ENCODE measurements at regions not wholly inside any gene's neighbourhood (a gene's known extent, or its start where the extent isn't known, plus 50 kb on each side); places are given as distances from the start of the nearest gene placed in this dataset.

DNA sequence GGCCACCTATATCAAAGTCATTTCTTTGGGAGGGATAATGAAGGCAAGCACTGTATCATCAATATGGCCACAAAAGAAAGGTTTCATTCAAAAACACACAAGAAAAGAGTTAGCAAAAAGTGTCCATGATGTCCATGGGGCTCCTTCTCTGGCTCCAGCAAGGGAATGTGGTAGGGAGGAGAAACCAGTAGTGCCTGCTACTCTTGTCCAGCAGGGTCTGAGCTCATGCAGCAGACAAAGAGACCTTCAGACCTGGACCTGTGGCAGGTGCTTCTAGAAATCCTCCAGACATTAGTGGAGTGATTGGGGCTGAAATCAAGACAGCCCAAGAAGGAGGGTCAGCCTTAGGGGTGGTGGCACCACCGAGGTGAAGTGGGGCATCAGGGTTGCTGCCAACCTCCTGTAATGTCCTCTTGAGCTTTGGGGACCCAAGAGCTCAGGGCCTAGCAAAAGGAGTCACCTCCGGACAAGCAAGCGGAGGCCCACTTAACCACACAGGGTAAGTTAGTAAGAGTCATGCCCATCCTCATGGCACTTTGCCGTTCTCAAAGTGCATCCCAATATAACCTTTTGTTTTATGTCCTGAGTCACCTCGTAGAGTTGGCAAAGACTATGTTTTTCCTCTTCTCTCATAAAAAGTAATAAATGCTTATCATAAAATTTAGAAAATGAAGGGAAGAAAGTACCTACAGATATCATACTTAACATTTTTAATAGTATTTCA, 112.6 kb upstream of the YPEL5 start:
- no peak for DNase-seq (ENCODE audit: insufficient read length, low spot score)
- TF ChIP-seq POLR2A (IDR thresholded peaks at IDR 0.05; ENCODE audit: low read depth, low read length), result no peak
- FAIRE-seq, result no peak

DNA sequence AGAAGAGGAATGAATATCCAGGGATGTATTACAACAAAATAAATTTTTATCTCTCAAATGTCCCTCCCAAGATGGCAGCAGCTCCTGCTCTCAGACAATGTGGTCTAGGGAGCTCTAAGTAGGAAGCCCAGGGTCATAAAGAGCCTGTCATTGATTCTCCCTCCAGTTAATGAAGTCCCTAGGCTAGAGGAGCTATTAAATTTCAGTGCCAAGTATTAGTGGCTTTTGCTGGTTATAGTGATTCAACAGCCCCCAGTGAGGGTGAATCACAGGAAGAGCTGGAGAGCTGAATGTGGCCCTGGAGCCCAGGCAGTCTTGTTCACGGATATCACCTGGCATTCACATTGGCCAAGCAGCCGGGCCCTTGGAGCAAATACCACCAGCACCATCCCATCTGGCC, 109.8 kb upstream of the YPEL5 start:
- FAIRE-seq (no peak), DNase-seq (ENCODE audit: insufficient read length, low spot score) (no peak)
- TF ChIP-seq POLR2A (IDR thresholded peaks at IDR 0.05; ENCODE audit: low read depth, low read length), result no peak

DNA sequence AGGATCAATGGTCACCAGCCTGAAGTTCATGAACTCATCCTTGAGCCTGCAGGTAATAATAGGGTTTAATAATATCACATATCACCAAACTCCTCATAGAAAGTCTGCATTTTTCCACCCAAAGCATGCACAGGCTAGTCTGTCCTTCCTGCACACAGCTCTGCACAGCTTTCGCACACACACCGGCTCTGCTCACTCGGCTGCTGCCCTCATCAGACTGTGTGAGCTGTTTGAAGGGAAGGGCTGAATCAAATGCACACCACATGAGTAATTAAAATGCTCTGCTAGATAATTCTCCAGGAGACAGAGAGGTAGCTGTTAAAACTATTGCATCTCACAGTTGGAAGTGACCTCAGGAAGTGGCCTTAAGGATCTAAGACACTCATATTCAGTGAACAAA, 108.4 kb upstream of the YPEL5 start:
- no peak for FAIRE-seq
- no peak for TF ChIP-seq POLR2A (IDR thresholded peaks at IDR 0.05; ENCODE audit: low read depth, low read length)
- DNase-seq (ENCODE audit: insufficient read length, low spot score), result no peak

DNA sequence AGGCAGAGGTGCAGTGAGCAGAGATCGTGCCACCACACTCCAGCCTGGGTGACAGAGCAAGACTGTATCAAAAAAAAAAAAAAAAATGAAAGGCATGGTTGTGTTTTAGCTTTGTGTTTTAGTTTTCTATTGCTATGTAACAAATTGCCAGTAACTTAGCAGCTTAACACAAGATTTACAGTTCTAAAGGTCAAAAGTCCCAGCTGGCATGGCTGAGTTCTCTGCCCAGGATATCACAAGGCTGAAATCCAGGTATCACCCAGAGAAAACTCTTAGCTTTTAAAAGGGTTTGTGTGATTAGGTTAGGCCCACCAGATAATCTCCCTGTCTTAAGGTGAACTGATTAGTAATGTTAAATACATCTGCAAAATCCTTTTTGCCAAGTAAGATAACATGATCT, 107.7 kb upstream of the YPEL5 start:
- TF ChIP-seq POLR2A (IDR thresholded peaks at IDR 0.05; ENCODE audit: low read depth, low read length), result no peak
- FAIRE-seq, result no peak
- no peak for DNase-seq (ENCODE audit: insufficient read length, low spot score)

DNA sequence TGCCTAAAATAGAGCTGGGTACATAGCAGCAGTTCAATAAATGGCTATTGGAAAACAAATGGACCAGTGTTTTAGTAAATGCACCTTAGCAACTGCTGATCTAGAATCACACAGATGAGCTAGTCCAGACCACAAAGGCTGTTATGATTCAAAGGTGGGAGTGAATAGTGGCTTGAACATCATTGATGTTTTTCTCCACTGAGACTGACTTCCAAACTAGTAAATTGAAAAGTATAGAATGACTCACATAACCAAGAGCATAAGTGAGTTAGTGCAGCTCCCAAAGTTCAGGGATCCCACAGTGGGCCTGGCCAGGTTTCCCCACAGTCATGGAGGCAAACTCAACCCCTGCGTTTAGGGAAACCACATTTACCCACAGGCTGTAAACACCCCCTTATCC, 106.7 kb upstream of the YPEL5 start:
- no peak for DNase-seq (ENCODE audit: insufficient read length, low spot score)
- no peak for FAIRE-seq
- no peak for TF ChIP-seq POLR2A (IDR thresholded peaks at IDR 0.05; ENCODE audit: low read depth, low read length)

DNA sequence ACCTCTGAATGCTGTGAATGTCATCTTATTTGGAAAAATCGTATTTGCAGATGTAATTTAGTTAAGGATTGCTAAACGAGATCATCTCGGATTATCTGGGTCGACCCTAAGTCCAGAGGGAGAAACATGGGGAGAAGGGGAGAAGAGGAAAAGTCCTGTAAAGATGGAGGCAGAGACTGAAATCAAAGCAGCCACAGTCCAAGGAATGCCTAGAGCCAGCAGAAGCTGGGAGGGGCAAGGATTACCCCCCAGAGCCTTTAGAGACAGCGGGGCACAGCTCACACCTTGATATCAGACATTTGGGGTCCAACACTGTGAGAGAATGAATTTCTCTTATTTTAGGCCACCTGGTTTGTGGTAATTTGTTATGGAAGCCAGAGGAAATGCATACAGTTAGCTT, 104.9 kb upstream of the YPEL5 start:
- FAIRE-seq (no peak), DNase-seq (ENCODE audit: insufficient read length, low spot score) (no peak)
- TF ChIP-seq POLR2A (IDR thresholded peaks at IDR 0.05; ENCODE audit: low read depth, low read length), result no peak

DNA sequence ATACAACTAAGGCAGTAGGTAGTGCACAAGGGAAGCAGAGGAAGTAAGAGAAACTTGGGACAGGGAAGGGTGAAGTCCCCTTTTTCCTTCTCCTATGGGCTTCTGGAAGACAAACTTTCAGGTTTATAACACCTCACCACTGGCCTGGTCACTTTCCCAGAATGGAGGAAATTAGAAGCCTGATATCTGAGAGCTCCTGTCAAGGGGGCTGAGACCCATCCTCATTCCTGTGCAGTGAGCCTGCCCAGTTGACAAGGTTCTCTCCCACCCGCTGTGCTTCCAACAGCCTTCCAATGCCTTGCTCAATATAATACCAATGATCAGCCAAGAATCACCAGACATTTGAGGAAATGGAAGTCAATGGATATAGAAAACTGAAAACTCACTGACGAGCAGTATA, 100.4 kb upstream of the YPEL5 start:
- FAIRE-seq (no peak), DNase-seq (ENCODE audit: insufficient read length, low spot score) (no peak)
- no peak for TF ChIP-seq POLR2A (IDR thresholded peaks at IDR 0.05; ENCODE audit: low read depth, low read length)

DNA sequence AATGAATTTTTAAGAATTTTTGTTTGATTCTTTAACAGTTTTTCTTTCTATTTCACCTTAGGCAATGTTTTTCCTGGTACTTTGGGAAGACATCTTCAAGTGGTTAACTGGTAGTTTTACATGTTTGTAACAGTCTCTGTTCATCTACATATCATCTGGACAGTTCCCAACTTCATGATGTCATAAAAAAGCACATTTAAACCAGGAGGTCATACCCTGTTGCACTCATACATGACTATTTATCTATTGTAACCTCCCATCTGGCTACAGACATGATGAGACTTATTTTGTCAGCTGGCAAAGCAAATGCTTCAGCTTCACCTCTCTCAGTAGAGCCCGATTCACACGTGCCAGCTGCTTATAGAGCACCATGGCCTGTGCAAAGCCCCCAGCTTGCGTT, 99.8 kb upstream of the YPEL5 start:
- TF ChIP-seq POLR2A (IDR thresholded peaks at IDR 0.05; ENCODE audit: low read depth, low read length), result no peak
- DNase-seq (ENCODE audit: insufficient read length, low spot score), result no peak
- FAIRE-seq, result no peak

DNA sequence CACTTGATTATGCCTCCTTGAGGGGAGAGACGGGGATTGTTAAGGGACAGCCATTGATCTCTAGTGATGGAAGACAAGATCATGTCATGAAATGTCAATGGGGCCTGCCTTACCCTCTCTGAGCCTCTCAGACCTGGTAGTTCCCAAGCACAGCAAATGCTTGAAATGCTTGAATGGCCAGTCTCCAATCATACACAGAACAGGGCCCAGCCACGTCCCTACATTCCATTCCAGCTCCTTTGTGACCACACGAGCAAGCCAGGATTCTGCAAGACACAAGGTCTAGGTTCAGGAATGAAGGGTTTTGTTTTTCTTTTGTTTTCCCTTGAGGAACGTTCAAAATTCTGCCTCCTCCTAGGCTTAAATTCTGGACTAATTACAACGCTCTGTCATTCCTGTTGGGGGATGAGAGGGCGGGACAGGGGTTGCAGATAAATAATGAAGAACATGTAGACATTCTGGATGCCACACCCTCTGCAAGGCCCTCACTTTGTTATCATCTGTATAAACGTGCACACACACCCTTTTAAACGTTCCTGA, 98.1 kb upstream of the YPEL5 start:
- FAIRE-seq (no peak), DNase-seq (ENCODE audit: insufficient read length, low spot score) (no peak)
- no peak for TF ChIP-seq POLR2A (IDR thresholded peaks at IDR 0.05; ENCODE audit: low read depth, low read length)

DNA sequence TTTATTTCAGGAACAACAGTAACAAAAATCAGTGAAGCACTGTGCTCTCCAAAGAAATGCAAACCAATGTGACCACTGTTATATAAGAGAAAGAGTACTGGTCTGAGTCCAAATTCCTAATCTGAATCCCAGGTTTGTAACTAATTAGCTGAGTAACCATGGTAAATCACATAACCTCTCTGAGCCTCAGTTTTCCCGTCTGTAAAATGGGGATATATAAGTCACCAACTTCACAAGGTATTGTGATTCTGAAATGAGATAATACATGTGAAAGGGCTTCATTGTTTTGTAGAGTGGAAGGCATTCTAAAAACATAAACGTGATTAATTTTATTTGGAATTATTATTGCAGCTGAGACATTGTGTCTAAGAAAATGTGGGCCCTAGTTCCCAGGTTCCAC, 91.3 kb upstream of the YPEL5 start:
- no peak for TF ChIP-seq POLR2A (IDR thresholded peaks at IDR 0.05; ENCODE audit: low read depth, low read length)
- DNase-seq (ENCODE audit: insufficient read length, low spot score), result no peak
- FAIRE-seq, result no peak

DNA sequence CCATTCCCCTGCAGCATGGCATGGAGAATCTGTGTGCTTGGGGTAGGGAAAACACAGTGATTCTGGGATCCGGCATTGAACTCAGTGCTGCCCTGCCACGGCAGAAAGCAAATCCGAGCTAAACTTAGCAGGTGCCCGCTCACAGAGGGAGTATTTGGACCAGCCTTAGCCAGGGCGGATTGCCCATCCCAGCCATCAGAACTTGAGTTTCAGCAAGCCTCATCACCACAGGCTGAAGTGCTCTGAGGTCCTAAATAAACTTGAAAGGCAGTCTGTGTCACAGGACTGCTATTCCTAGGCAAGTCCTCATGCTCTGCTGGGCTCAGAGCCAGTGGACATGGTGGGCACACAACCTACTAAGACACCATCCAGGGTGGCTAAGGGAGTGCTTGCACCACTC, 86.2 kb upstream of the YPEL5 start:
- DNase-seq (ENCODE audit: insufficient read length, low spot score) (no peak), FAIRE-seq (no peak)
- TF ChIP-seq POLR2A (IDR thresholded peaks at IDR 0.05; ENCODE audit: low read depth, low read length), result no peak

DNA sequence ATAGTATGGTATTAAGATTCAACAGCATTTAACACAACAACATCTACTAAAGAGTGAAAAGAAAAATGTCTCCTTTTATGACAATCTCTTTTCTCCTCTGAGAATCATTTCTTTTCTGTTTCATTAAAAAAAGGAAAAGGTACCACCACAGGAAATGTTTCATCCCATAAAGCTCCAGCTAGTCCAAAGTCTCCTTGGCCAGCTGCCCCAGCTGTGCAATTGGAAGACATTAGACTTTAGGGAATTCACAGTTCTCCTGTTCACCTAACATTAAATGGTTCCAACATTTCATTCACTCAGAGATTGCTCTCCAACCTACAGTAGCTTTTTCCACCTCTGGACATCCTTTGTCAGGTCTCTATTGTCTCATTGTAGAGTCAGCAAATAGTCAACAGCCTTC, 78.7 kb upstream of the YPEL5 start:
- TF ChIP-seq POLR2A (IDR thresholded peaks at IDR 0.05; ENCODE audit: low read depth, low read length), result no peak
- FAIRE-seq, result no peak

DNA sequence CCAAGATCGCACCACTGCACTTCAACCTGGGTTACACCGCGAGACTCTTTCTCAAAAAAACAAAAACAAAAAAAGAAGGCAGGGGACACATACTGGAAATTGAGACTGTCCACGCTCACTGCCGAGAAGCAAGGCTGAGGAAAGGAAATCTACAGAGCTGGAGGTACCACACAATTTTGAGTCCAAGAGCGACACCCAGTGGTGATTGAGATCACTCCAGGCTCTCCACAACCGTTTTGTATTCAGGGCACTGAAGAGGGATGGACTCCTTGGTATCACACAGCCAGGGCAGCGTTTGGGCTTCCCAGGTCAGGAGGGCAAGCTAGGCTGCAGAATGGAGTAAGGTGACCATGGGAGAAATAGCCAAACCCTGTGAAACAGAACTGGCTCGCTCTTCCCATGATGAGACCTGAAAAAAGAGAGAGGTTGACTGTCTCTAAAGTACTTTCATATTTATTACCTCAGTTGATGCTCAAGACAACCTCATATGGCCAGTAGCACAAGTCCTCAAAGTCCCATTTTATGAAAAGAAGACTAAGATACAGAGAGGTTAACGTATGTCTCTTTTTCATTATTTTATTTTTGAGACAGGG, 74.5 kb upstream of the YPEL5 start:
- FAIRE-seq, result peak; percentile 43
- DNase-seq (ENCODE audit: insufficient read length, low spot score), result peak; percentile 47
- no peak for TF ChIP-seq POLR2A (IDR thresholded peaks at IDR 0.05; ENCODE audit: low read depth, low read length)

More for the DNA sequence above, 78.7 kb upstream of the YPEL5 start:
- no peak for DNase-seq (ENCODE audit: insufficient read length, low spot score)

DNA sequence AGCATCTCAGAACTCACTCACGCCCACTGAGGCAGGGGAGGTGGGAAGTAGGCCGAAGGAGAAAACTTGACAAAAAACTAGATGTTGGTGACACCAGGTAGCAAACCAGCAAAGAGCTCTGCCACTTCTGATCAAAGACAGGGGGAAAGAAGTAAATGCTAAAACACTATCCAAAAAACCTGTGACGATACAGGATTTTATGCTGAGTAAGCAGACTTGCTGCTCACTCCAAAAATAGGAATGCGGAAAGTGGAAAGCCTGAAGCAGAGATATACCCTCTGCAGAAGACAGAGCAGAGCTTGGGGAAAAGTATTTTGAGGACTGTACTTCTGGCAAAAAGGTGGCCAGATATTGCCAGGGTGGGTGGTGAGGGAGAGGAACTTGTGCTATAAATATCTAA, 73.3 kb upstream of the YPEL5 start:
- no peak for DNase-seq (ENCODE audit: insufficient read length, low spot score)
- no peak for FAIRE-seq
- no peak for TF ChIP-seq POLR2A (IDR thresholded peaks at IDR 0.05; ENCODE audit: low read depth, low read length)

DNA sequence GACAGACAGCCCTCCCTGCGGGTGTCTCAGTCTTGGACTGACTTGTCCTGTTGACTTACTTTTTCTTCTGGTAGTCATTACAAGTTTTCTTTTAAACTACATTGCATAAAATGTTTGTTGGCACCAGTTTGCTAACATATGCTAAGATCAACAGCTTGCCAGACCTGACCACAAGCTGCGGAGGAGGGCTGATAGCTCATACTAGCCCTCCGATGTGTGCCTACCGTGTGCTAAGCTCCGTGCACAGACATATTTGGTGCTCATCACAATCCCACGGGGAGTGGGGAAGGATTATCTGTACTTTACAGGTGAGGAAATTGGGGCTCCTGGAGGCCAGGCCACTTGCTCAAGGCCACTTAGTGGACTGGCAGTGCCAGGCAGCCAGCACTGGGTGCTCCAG, 72.8 kb upstream of the YPEL5 start:
- TF ChIP-seq POLR2A (IDR thresholded peaks at IDR 0.05; ENCODE audit: low read depth, low read length), result no peak
- DNase-seq (ENCODE audit: insufficient read length, low spot score) (no peak), FAIRE-seq (no peak)

All from H54 (cell line).